HFFc6 (cell line): ENCODE measurements at regions not wholly inside any gene's neighbourhood (a gene's known extent, or its start where the extent isn't known, plus 50 kb on each side); places are given as distances from the start of the nearest gene placed in this dataset.

Experiments
- DNase-seq: peaks from one replicate; pipeline ENCODE4 v3.0.0-alpha.2; 2018
- H3K27ac Mint-ChIP-seq: 2 replicates; pipeline ENCODE4 v1.8.0; 2020; ENCODE audit warnings: mild to moderate bottlenecking, mixed read lengths
- H3K27me3 Mint-ChIP-seq: 2 replicates; pipeline ENCODE4 v1.8.0; 2021; ENCODE audit warnings: mild to moderate bottlenecking, moderate library complexity, mixed read lengths; ENCODE audit not compliant: insufficient read depth
- H3K36me3 Mint-ChIP-seq: 2 replicates; pipeline ENCODE4 v1.8.0; 2021; ENCODE audit warnings: low read depth, mixed read lengths
- H3K4me1 Mint-ChIP-seq: 2 replicates; pipeline ENCODE4 v1.8.0; 2020; ENCODE audit warnings: low read depth, mixed read lengths
- H3K4me3 Mint-ChIP-seq: 2 replicates; pipeline ENCODE4 v1.8.0; 2020; ENCODE audit warnings: mild to moderate bottlenecking, moderate library complexity, mixed read lengths
- H3K9me3 Mint-ChIP-seq: 2 replicates; pipeline ENCODE4 v1.8.0; 2020; ENCODE audit warnings: mild to moderate bottlenecking, mixed read lengths
- CTCF ChIP-seq: fragments of 200-600 bp; sonication (generic); IDR thresholded peaks from 2 replicates; pipeline ENCODE4 v1.5.0; 2021; ENCODE audit warnings: antibody characterized with exemption, mild to moderate bottlenecking

GRCh38 chr5:104247260-104247659 is 684.7 kb upstream of the NUDT12 start:
- H3K27ac Mint-ChIP-seq, result no peak overlapping the region
- no peak for TF ChIP-seq CTCF
- H3K9me3 Mint-ChIP-seq, result peaks cover 21% of the 10 kb centered on the region
- DNase-seq, result no peak
- no peaks in the 10 kb centered on the region for H3K36me3 Mint-ChIP-seq
- no peaks in the 10 kb centered on the region for H3K4me1 Mint-ChIP-seq
- no peak overlapping the region for H3K4me3 Mint-ChIP-seq
- no peaks in the 10 kb centered on the region for H3K27me3 Mint-ChIP-seq

DNA sequence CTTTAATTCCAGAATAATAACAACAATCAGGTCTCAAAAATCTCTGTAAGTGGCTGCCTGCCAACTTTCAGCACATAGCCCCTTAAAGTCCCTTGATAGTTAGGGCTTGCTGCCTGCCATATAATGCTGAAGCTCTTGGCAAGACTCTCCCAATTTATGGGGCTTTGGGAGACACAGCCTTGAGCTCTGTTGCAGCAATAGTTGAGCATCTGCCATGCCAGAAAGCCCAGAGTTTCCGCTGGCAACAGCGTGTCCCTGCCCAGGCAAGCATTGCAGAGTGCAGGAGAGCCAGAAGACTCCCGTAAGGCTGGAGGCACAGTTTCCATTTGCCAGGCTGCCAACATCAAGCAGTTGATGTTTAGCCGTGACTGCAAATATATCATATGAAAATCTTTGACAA is 678.5 kb upstream of the NUDT12 start:
- Mint-ChIP-seq H3K4me3 (no peak overlapping the region), H3K27ac (no peak overlapping the region), H3K27me3 (no peaks in the 10 kb centered on the region), H3K9me3 (peaks cover 11% of the 10 kb centered on the region), H3K4me1 (no peaks in the 10 kb centered on the region), H3K36me3 (no peaks in the 10 kb centered on the region)
- no peak for DNase-seq
- no peak for TF ChIP-seq CTCF

- Mint-ChIP-seq H3K4me3 (no peak overlapping the region), H3K36me3 (no peaks in the 10 kb centered on the region), H3K4me1 (no peaks in the 10 kb centered on the region), H3K27ac (no peak overlapping the region), H3K9me3 (peaks cover 14% of the 10 kb centered on the region), H3K27me3 (no peaks in the 10 kb centered on the region)
- TF ChIP-seq CTCF, result no peak
- DNase-seq, result no peak
Measured at GRCh38 chr5:104237586-104237985, 675.0 kb upstream of the NUDT12 start.

- Mint-ChIP-seq H3K36me3 (no peaks in the 10 kb centered on the region), H3K4me3 (no peak overlapping the region), H3K27me3 (no peaks in the 10 kb centered on the region), H3K4me1 (no peaks in the 10 kb centered on the region), H3K9me3 (peaks cover 10% of the 10 kb centered on the region; the same call in 1 of the 2 replicates), H3K27ac (no peak overlapping the region)
- no peak for DNase-seq
- no peak for TF ChIP-seq CTCF
Measured at GRCh38 chr5:104223885-104224773, 661.5 kb upstream of the NUDT12 start.

DNA sequence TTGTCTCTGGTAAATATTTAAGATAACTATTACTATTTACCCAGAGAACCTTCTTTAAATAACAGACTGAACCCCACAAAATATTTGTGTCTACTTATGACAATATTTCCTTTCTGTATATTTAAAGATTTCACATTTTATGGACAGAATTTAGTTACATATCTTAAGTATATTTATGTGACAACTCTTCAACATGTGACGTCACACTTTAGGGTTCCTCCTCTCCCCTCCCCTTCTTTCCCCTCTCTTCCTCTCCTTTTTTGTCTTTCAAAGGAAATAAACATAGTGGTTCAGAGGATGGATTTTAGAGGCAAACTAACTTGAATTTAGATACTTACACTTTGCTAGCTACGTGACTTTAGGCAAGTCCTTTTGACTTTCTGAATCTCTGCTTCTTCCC is 655.6 kb upstream of the NUDT12 start:
- H3K9me3 Mint-ChIP-seq, result no peaks in the 10 kb centered on the region; the same call in 1 of the 2 replicates
- H3K27me3 Mint-ChIP-seq, result no peaks in the 10 kb centered on the region; the same call in 1 of the 2 replicates
- no peak for DNase-seq
- no peak for TF ChIP-seq CTCF
- H3K36me3 Mint-ChIP-seq, result no peaks in the 10 kb centered on the region
- H3K27ac Mint-ChIP-seq, result no peak overlapping the region
- no peaks in the 10 kb centered on the region for H3K4me1 Mint-ChIP-seq
- no peak overlapping the region for H3K4me3 Mint-ChIP-seq
